NCI-H524 treated with DMSO at 0.1 percent for 48 hours (cell line): ENCODE measurements at regions not wholly inside any gene's neighbourhood (a gene's known extent, or its start where the extent isn't known, plus 50 kb on each side); places are given as distances from the start of the nearest gene placed in this dataset.
A peak's percentile ranks its signal among the peaks of the same experiment; 100 is the strongest.

Experiments
- DNase-seq: peaks from one replicate; lab custom pipeline; 2025; lab: John Stamatoyannopoulos, UW

DNA sequence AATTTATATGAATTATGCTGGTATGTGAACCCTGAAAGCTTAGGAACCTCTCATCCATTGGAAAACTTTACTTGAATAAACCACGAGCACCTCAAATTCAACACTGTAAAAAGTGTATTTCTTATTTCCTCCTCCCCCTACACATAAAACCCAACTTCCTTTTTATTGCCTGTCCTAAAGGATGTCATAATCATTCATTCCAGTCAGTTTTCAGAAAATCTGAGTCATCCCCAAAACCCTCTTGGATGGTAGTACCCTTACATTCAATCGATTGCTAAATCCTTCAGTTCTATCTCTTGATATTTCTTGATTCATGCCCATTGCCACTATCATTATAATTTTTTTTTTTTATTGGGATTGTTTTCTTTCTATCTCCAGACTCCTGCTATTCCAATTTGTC lies 91.1 kb upstream of the ATP8A1 start:
- no peak for DNase-seq

DNA sequence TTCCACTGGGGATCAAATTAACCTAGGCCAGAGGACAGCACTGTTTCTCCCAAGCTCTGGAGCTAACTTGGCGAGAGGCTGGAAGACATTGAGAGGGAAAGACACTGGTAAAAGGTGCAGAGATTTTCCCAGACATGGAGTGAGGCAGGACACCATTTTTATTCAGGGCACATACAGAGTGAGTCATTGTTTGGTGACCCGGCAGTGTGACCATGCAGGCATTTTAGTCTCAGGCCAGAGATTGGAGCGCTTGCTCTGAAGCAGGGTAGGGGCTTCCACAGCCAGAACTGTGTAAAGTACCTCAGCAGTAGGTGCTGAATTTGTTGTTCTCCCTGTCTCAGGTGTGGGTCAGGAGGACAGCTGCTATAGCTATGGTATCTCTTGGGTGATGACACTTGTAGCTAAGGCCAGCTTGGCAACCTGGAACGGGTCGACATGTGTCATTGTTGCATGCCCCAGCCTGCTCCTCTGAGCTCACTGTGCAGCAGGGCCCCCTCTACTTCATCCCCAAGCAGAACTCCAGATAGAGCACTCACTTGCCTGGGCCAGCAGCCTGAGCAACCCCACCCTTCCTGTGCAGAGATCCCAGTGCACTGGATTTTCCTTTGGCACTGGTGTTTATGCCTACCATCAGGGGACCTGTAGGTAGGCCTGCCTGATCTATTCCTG lies 79.8 kb upstream of the ATP8A1 start:
- DNase-seq = no peak

DNA sequence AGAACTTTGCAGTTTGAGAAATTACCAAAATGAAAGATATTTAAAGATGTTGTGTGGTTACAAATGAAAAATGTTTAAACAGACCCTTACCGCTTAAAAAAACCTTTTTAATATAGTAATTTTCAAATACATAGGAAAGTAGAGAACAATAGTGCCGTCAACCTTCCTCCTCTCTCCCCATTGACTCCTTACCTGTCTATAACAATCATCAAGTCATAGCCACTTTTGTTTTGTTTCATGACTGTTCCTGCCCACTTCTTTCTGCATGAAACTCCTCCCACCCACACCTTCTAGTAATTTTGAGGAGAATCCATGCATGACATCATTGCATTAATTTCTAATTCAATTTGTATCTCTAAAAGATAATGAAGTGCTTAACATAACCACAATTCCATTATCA lies 76.5 kb upstream of the ATP8A1 start:
- no peak for DNase-seq

DNA sequence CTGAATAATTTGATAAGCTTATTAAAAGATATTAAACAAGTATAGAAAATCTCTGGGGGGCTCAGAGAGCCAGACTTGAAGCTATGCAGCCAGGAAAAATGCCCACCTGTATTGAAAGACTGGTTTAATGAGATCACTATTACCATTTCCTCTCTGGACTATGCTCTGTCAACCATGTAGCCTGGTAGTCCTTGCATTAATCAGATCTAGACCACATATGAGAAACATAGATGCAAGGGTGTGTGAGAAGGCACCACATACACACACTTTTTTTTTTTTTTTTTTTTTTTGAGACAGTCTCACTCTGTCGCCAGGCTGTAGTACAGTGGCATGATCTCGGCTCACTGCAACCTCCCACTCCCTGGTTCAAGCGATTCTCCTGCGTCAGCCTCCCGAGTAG lies 75.9 kb upstream of the ATP8A1 start:
- no peak for DNase-seq

DNA sequence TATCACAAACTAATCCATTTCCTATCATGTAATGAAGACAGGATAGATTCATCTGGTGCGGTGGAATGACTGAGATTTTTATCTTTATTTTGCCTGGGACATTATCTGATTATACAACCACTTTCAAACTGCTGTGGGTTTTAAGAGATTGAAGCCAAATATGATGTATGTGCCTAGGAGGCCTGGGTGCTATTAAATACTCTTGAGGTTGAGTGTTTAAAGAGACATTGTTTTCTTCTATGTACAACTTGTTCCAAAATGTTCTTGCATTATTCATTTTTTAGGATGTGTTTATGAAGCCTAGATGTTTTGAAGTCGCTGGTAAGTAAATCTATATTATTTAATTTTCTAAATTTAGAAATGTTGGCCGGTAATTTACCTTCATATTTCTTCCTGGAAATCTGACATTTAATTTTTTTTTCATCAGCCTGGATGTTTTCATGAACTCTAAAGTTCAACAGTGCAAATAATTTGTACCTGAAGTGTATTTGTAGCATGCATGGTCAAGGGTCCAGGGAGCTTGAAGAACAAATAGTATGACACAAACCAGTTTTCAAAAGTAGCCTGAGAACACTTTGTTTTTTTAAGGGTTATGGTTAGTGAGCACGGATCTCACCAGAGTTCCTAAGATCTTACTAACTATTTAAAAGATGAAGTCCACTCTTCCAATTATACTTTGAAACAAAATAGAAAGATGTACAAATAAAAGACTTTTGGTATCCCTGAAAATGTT lies 72.8 kb upstream of the ATP8A1 start:
- DNase-seq = no peak

DNA sequence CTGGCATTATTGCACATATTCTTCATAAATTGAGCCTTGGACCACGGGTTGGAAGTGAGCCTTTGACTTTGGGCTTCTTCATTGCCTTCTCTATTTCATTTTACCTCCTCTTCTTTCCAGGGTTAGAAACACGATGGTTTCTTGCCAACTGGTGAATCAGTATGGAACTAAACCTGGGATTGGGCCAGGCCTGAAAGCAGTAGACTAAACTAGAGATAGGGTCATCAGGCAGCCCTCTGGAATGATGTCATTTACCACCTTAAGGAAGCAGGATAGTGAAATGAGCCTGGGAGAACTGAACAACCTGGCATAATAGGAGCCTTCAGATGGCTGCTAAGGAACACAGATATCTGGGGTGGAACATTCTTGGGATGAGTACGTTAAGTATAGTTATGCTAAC lies 67.5 kb upstream of the ATP8A1 start:
- no peak for DNase-seq

DNA sequence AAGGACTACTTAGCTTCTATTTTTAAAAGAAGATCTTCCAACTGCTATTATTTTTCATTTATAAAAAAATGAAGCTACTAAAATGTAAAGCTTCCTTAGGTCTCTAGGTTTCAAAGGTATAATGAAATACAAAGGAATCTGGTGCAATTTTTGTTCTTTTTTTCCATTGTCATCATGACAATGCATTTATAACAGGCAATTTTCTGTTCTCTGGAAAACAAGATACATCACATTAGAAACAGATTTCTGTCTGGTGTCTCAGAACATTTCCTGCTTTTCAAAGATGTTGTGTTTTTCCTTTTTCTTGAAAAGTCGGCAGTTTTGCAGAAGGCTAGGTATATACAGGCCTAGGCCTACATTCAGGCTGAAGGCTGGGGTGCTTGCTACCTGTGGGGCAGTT lies 63.6 kb upstream of the ATP8A1 start:
- no peak for DNase-seq

DNA sequence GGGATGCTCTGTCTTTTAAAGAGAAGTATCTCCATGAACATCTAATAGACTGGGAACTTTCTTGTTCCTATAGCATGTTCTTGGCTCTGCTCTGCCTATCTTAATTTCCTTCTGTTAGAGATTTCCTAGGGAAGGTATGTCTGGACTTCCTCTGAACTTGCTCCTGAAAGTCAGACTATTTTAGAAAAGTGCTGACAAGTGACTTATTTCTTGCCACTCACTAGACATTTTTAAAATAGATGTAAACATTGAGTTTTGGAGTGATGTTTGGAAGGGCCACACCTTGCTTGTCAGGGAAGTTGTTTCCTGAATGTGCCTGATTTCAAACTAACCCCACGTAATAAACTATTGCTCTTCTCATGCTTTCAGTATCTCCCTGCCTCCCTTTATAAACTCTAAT lies 62.4 kb upstream of the ATP8A1 start:
- no peak for DNase-seq

DNA sequence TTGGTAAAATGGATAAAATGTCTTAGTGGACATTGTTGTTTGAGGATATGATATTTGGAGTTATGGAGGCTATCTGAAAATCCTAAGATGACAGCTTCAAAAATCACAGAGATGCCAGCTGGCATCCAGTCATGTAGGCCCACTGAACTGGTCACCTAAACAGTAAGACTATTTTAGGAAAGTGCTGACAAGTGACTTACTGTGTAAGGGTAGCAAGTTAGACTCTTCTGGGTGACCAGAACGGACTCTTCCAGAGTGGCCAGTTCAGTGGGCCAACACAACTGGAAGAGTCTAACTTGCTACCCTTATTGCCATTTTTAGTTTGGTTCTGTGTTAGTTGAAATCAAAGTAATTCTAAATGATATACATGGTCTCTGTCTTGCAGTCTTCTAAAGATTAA lies 61.4 kb upstream of the ATP8A1 start:
- DNase-seq = no peak

DNA sequence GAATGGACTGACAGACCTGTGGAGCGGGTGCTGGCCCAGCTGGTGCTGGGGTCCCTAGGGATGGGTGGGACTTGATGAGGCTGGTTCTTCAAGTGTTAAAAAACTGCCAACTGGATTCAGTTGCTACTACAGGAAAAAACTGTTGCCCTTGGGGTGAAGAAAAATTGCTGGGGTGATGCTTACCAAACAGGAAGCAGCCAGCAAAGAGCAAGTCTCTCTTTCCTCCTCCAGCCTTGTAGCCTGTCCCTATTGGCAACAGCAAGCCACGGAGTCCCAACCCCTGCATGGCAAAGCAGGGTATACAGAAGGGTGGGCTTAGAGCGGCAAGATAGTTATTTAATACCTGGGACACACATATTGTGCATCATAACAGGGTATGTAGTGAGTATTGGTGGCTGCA lies 60.1 kb upstream of the ATP8A1 start:
- DNase-seq = no peak

DNA sequence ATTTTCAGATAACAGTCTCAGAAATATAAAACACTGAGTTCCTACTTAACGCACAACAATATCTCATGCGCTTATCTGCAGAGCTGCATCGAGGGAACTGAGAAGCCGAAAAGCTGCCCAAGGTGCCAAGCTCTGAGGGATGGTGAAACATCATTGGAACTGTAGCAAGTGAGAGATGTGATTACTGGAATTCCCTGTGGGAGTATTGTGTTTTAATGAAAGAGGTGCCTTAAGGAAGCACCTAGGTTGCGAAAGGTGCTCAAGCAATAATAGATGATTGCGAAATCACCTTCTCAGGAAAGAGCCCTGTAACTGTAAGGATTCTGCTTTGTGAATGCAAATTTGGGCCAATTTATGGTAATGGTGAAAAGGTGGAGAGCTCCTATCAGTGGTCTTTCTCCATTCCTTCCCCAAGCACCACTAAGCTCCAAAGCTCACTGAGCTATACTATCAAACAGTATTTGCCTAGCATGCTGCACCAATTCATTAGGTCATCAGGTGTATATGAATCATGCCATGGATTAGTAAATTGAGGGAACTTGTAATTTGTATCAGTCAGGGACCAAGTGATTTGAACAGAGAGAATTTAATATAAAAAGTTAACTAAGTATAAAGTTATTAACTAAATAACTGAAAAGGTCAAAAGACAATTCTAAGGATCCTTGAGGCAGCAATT lies 59.0 kb upstream of the ATP8A1 start:
- no peak for DNase-seq

DNA sequence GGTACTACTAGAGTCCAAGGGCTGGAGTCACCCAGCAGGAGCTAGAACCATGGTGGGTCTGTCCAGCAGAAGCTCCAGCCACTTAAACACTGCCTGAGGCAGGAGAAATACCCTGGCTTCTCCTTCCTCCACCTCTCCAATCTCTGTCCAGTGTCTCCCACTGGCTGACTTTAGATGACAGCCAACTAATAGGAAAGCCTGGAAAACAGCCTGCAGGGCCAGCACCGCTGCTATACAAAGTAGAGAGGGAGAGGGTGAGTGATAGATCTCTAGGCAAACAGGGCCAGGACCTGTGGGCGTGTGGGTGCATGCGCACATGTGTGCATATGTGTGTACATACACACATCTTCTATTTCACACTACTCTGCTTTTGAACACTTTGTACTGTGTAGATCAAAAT lies 56.5 kb upstream of the ATP8A1 start:
- no peak for DNase-seq

DNA sequence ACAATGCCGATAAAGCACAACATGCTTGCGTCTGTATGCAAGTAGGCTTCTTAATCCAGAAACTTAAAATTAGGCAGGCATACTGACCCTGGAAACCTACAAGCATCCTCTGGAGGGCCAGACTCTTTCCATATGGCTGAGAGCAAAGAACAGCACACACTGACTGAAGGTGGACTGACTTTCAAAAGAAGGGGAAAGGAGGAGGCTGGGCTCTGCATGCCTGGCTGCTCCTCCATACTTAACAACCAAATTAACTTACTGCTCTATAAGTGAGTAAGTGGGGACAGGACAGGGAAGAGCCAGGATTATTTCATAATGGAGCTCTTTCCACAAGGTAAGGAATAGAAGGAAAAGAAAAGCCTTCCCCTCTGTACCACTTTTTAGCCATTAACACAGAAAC lies 55.9 kb upstream of the ATP8A1 start:
- peak; percentile 1 for DNase-seq

DNA sequence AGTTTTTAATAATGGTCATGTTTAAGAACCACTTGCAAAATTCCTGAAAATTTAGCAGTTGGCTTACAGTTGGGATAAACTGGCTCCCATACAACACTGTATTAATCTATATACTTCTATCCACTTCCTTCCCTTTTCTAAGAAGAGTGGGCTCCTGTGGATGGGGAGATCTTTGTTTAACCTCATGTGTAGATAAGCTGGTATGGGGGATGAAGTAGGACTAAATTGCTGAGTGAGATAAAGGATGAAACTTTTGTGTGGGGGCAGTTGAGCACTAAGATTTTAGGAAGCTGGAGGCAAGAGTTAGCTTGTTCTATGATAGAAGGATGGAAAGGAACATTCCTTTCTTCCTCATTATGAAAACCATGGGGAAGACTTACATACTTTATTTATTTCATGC lies 54.6 kb upstream of the ATP8A1 start:
- DNase-seq = no peak

DNA sequence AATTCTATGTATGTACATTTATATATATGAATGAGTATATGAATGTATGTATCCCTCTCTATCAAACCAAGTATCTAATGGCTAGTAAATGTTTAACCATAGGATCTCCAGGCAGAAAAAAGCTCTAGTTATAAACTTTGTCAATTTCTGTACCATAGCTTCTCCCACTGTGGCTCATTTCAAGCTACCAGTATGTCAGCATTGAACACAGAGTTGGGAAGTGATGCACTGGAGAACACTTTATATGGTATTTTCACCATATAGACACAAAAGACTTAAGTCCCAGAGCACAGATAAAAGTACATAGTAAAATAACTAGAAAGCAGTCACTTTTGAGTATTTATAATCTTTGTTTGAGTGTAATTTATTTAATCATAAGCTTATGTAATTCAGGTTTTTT lies 53.9 kb upstream of the ATP8A1 start:
- DNase-seq = no peak

DNA sequence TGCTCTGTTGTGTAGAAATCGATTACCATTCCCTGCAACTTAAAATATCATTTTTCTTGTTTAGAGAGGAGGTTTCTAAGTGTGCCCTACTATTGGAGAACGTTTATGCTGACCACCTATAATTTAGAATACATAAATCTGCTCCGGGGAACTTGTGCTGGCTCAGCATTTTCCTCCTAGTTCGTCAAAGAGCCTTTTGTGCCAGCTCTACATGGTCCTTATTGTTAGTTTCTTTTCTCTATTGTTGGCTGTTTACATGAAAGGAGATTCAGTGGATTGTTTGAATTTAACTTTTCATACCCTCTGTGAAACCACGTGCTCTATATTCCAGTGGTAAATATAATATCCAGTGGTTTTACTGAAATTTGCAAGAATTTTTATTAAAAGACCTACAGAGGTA lies 53.4 kb upstream of the ATP8A1 start:
- DNase-seq = no peak

DNA sequence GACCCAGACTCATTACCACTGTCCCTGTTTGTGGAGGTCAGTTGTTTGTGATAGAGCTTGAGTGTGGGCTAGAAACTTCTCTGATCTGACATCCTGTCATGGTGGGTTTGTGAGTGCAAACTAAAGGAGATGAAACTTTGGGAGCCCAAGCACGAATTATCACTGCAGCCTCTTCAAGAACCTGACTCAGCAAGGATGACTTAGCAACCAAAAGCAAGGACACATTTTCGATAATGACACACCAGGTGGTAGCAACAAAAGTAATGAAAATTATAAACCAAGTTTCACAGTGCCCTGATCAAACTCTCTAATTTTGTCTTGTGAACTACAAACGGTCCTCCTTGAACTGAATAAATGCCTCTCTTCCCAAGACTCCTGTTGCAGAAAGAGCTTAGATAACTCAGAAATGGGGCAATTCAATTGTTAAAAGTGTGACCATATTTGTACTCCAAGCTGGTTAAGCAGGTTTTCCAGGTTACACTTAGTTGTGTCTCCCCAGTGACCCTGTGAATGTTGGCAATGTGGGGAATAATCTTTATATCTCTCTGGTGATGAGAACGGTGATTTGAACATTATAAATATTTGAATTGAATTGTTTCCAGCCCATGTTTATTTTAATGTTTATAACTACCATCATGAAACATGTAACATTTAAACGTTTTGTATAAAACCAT lies 52.6 kb upstream of the ATP8A1 start:
- no peak for DNase-seq

DNA sequence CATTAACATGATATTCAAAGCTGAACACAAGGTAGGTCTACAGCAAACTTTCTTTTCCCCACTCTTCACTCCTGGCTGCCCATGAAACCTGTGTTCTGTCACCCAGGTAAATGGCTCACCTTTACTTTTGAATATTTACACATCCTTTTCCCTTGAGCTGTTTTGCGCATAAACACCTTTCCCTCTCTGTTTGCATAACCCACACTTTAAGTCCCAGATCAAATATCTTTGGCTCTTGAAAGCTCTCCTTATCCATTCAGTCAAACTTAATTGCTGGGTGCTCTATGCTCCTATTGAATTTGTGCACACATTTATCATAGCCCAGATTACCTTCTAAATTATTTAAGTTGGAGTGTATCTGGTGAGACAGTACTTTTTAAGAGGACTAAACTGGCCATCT lies 51.7 kb upstream of the ATP8A1 start:
- DNase-seq = peak; percentile 19
